PC-9 (cell line): ENCODE measurements at regions not wholly inside any gene's neighbourhood (a gene's known extent, or its start where the extent isn't known, plus 50 kb on each side); places are given as distances from the start of the nearest gene placed in this dataset.

ENCODE experiments used
- BruUV-seq: library from RNA; stranded (reverse); fragments of 400-500 nt; replicated peaks from 2 replicates; lab custom pipeline; 2021; lab: Mats Ljungman, UMichigan
- CTCF ChIA-PET: fragments of 300-600 bp; sonication (Branson Sonifier 250); formaldehyde crosslinking; loops from one replicate; lab custom pipeline; 2022; ENCODE audit warnings: antibody characterized with exemption; lab: Charles Lee
- POLR2A ChIA-PET: fragments of 300-600 bp; sonication (Branson Sonifier 250); formaldehyde crosslinking; loops from one replicate; lab custom pipeline; 2022; ENCODE audit warnings: antibody characterized with exemption; ENCODE audit not compliant: unreplicated experiment; lab: Charles Lee
- DNase-seq, 2 experiments: peaks; one replicate each; pipeline versions ENCODE4 v3.0.0 to v3.0.0-alpha.2; 2015 to 2022; ENCODE audit warnings: mixed read lengths in 1 of 2
- H2AFZ ChIP-seq: fragments of 200-600 bp; sonication (generic); 2 replicates; pipeline ENCODE4 v1.8.1; 2017; ENCODE audit warnings: antibody characterized with exemption
- H3F3A ChIP-seq: fragments of 200-600 bp; sonication (generic); 2 replicates; pipeline ENCODE4 v1.8.1; 2017; ENCODE audit warnings: antibody characterized with exemption, mild to moderate bottlenecking, low read depth; ENCODE audit not compliant: insufficient read depth
- H3K27ac ChIP-seq: fragments of 200-600 bp; sonication (generic); 2 replicates; pipeline ENCODE4 v1.6.1; 2016; ENCODE audit warnings: mixed run types
- H3K27me3 ChIP-seq: fragments of 200-600 bp; sonication (generic); 2 replicates; pipeline ENCODE4 v1.6.1; 2016; ENCODE audit warnings: low read depth, mixed run types; ENCODE audit not compliant: insufficient read depth
- H3K36me3 ChIP-seq: fragments of 200-600 bp; sonication (generic); 2 replicates; pipeline ENCODE4 v1.6.1; 2016; ENCODE audit warnings: low read depth, mixed run types
- H3K4me1 ChIP-seq: fragments of 200-600 bp; sonication (generic); replicated peaks from 2 replicates; pipeline ENCODE4 v1.6.1; 2016; ENCODE audit warnings: mixed run types; ENCODE audit not compliant: insufficient read depth
- H3K4me2 ChIP-seq: fragments of 200-600 bp; sonication (generic); 2 replicates; pipeline ENCODE4 v1.6.1; 2017; ENCODE audit warnings: mixed run types
- H3K4me3 ChIP-seq: fragments of 200-600 bp; sonication (generic); 2 replicates; pipeline ENCODE4 v1.6.1; 2016; ENCODE audit warnings: mixed run types
- H3K79me2 ChIP-seq: fragments of 200-600 bp; sonication (generic); 2 replicates; pipeline ENCODE4 v1.6.1; 2017; ENCODE audit warnings: low read depth, mixed run types
- H3K9me2 ChIP-seq: fragments of 200-600 bp; sonication (generic); 2 replicates; pipeline ENCODE4 v1.8.1; 2017; ENCODE audit warnings: mild to moderate bottlenecking; ENCODE audit not compliant: insufficient read depth
- H3K9me3 ChIP-seq: fragments of 200-600 bp; sonication (generic); 2 replicates; pipeline ENCODE4 v1.8.1; 2016; ENCODE audit warnings: low read depth; ENCODE audit not compliant: insufficient read depth
- H4K20me1 ChIP-seq: fragments of 200-600 bp; sonication (generic); 2 replicates; pipeline ENCODE4 v1.8.1; 2017; ENCODE audit not compliant: insufficient read depth
- EZH2 ChIP-seq: fragments of 200-600 bp; sonication (generic); IDR thresholded peaks from 2 replicates; pipeline ENCODE4 v1.8.0; 2017; ENCODE audit warnings: antibody characterized with exemption, low read depth
- intact Hi-C: fragments of 100-400 bp; cut with micrococcal nuclease; formaldehyde crosslinking; loops from one replicate; pipeline ENCODE4 v1.10.0; 2022; ENCODE audit not compliant: unreplicated experiment
- TF ChIP-seq, protein P1 (sequence below): fragments of 200-600 bp; sonication (generic); conservative IDR thresholded peaks from 2 replicates; pipeline ENCODE4 v1.6.1; 2017; ENCODE audit warnings: mixed run types, antibody characterized with exemption, mild to moderate bottlenecking, moderate library complexity

DNA sequence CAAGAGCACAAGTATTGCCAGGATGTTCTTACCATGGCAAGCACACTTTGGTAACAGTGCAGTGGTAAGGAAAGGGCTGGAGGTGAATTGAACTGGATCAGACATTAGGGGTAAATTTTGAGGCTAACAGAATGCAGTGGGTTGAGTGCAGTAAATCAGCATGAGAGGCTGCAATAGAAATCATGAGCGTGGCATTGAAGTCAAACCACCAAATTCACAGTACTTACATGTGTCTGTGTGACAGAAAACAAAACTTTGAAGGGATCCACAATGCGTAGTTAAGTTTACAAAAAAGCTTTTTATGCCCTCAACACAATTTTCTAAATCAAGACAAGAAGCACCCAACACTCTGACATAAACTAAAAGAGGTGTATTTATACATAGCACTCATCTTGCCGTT lies 428.0 kb upstream of the ARHGEF26 start:
- H3F3A ChIP-seq = no peaks in the 10 kb centered on the region
- no peak overlapping the region for H3K27ac ChIP-seq
- H3K36me3 ChIP-seq = no peaks in the 10 kb centered on the region
- no peak for TF ChIP-seq EZH2
- TF ChIP-seq, protein P1, sequence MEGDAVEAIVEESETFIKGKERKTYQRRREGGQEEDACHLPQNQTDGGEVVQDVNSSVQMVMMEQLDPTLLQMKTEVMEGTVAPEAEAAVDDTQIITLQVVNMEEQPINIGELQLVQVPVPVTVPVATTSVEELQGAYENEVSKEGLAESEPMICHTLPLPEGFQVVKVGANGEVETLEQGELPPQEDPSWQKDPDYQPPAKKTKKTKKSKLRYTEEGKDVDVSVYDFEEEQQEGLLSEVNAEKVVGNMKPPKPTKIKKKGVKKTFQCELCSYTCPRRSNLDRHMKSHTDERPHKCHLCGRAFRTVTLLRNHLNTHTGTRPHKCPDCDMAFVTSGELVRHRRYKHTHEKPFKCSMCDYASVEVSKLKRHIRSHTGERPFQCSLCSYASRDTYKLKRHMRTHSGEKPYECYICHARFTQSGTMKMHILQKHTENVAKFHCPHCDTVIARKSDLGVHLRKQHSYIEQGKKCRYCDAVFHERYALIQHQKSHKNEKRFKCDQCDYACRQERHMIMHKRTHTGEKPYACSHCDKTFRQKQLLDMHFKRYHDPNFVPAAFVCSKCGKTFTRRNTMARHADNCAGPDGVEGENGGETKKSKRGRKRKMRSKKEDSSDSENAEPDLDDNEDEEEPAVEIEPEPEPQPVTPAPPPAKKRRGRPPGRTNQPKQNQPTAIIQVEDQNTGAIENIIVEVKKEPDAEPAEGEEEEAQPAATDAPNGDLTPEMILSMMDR = no peak
- ChIA-PET CTCF (no interaction called here), POLR2A (no interaction called here)
- H3K4me3 ChIP-seq = no peak overlapping the region
- no TSS peak for BruUV-seq
- no peaks in the 10 kb centered on the region for H3K9me3 ChIP-seq
- H3K4me1 ChIP-seq = no peaks in the 10 kb centered on the region
- H2AFZ ChIP-seq = no peak overlapping the region
- no peaks in the 10 kb centered on the region for H3K9me2 ChIP-seq
- H3K79me2 ChIP-seq = no peaks in the 10 kb centered on the region
- H3K4me2 ChIP-seq = no peak overlapping the region
- DNase-seq = no peak
- intact Hi-C loops = no loop called here
- H4K20me1 ChIP-seq = no peaks in the 10 kb centered on the region
- H3K27me3 ChIP-seq = no peaks in the 10 kb centered on the region

DNA sequence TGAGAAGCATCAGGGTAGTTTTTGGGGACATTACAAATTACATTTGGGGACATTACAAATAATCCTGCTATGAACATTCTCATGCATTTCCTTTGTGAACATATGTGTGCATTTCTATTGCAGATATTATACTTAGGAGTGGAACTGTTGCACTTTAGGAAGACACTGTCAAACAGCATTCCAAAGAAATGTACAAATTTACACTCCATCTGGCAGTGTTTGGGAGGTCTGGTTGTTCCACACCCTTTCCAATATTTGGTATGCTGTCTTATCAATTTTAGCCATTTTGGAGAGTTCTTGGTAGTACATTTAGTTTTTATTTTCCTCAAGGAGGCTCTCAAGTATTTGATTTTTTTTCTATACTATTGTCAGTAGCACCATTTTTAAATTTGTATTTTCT lies 419.1 kb upstream of the ARHGEF26 start:
- Histone ChIP-seq H3K9me3 (no peaks in the 10 kb centered on the region), H4K20me1 (no peaks in the 10 kb centered on the region), H3K9me2 (no peaks in the 10 kb centered on the region), H3K4me2 (no peak overlapping the region), H3K4me3 (no peak overlapping the region), H3F3A (no peaks in the 10 kb centered on the region), H3K4me1 (no peaks in the 10 kb centered on the region), H3K27ac (no peak overlapping the region), H3K27me3 (no peaks in the 10 kb centered on the region), H3K79me2 (no peaks in the 10 kb centered on the region), H2AFZ (no peak overlapping the region), H3K36me3 (no peaks in the 10 kb centered on the region)
- intact Hi-C loops = no loop called here
- ChIA-PET CTCF (no interaction called here), POLR2A (no interaction called here)
- no peak for DNase-seq
- TF ChIP-seq, protein P1 = no peak
- no peak for TF ChIP-seq EZH2
- no TSS peak for BruUV-seq

DNA sequence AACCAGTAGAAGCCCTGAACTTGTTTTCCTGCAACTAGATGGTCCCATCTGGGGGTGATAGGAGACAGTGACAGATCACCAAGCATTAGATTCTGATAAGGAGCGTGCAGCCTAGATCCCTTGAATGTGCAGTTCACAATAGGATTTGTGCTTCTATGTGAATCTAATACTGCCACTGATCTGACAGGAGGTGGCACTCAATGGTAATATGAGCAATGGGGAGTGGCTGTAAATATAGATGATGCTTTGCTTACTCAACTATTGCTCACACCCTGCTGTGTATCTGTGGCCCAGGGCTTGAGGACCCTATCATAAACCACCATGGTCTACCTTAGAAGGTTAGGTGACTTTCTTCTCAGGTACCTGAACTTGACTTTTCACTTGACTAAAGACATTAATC lies 417.1 kb upstream of the ARHGEF26 start:
- no peaks in the 10 kb centered on the region for H3K9me3 ChIP-seq
- H3K4me1 ChIP-seq = no peaks in the 10 kb centered on the region
- TF ChIP-seq, protein P1 = no peak
- no peak for TF ChIP-seq EZH2
- H3K4me2 ChIP-seq = no peak overlapping the region
- H2AFZ ChIP-seq = no peak overlapping the region
- no peaks in the 10 kb centered on the region for H3F3A ChIP-seq
- no peaks in the 10 kb centered on the region for H3K9me2 ChIP-seq
- H3K27me3 ChIP-seq = no peaks in the 10 kb centered on the region
- H3K4me3 ChIP-seq = no peak overlapping the region
- no TSS peak for BruUV-seq
- ChIA-PET POLR2A (no interaction called here), CTCF (no interaction called here)
- no peaks in the 10 kb centered on the region for H3K79me2 ChIP-seq
- no peak for DNase-seq
- intact Hi-C loops = no loop called here
- H4K20me1 ChIP-seq = no peaks in the 10 kb centered on the region
- H3K27ac ChIP-seq = no peak overlapping the region
- no peaks in the 10 kb centered on the region for H3K36me3 ChIP-seq
